ENCODE measurements at regions not wholly inside any gene's neighbourhood (a gene's known extent, or its start where the extent isn't known, plus 50 kb on each side); places are given as distances from the start of the nearest gene placed in this dataset.

- ChIA-PET POLR2A (ENCODE audit: unreplicated experiment) (no interaction called here), CTCF (no interaction called here)
- no peak overlapping the region for H2BK5ac ChIP-seq (ENCODE audit: low read depth, low read length, poor library complexity, severe bottlenecking)
- no TSS peak for BruUV-seq (replicated peaks)
- H2AK5ac ChIP-seq (ENCODE audit: low read depth, low read length) = no peak overlapping the region
- no peak overlapping the region for H2BK20ac ChIP-seq (ENCODE audit: low read depth, low read length)
- WGBS, 2 experiments (ENCODE audit: extremely low coverage in 2 of 2, insufficient read length in 1 of 2) = no CpG with 5 or more reads among the region's 1 CpG
- no peaks in the 10 kb centered on the region for H3K9me1 ChIP-seq (ENCODE audit: insufficient read depth, low read length)
- in situ Hi-C loops (cut with MboI; ENCODE audit: low sequenced_read_pairs) = no loop called here
- no peaks in the 10 kb centered on the region for H4K20me1 ChIP-seq (ENCODE audit: insufficient read depth, low read length)
- no peak overlapping the region for H2AFZ ChIP-seq (replicated peaks; ENCODE audit: low read length, poor library complexity)
- no peak overlapping the region for H2AK9ac ChIP-seq (replicated peaks; ENCODE audit: low read depth, low read length, poor library complexity)
- no peak overlapping the region for H4K91ac ChIP-seq (ENCODE audit: insufficient read depth, low read depth, low read length)
- H3K4me2 ChIP-seq (ENCODE audit: low read depth, low read length) = no peak overlapping the region
- H4K8ac ChIP-seq (ENCODE audit: low read depth in 2 of 2, low read length in 2 of 2) = no peak overlapping the region
- no peak overlapping the region for H3K27ac ChIP-seq (ENCODE audit: insufficient read depth, low read length)
- no peaks in the 10 kb centered on the region for H3K36me3 ChIP-seq (ENCODE audit: control insufficient read depth, insufficient read depth, low read length)
- no peaks in the 10 kb centered on the region for H3K4me1 ChIP-seq (ENCODE audit: control insufficient read depth, insufficient read depth, low read length)
- DNase-seq (no peak), ATAC-seq (ENCODE audit: low read depth) (no peak)
- H2BK120ac ChIP-seq (ENCODE audit: low read depth, low read length) = no peak overlapping the region
- no peaks in the 10 kb centered on the region for H3K79me1 ChIP-seq (ENCODE audit: low read depth in 1 of 2, low read length in 2 of 2)
- no peak overlapping the region for H3K9ac ChIP-seq (ENCODE audit: low read depth, low read length)
- no peak overlapping the region for H4K5ac ChIP-seq (ENCODE audit: low read depth, low read length)
- H3K27me3 ChIP-seq (ENCODE audit: control insufficient read depth, insufficient read depth, low read length) = no peaks in the 10 kb centered on the region
- no peak overlapping the region for H2BK15ac ChIP-seq (ENCODE audit: low read depth, low read length)
- H3K18ac ChIP-seq (ENCODE audit: low read depth, low read length) = no peak overlapping the region
- TF ChIP-seq MAZ (IDR thresholded peaks at IDR 0.05; ENCODE audit: borderline replicate concordance, low read depth, low read length) (no peak), MXI1 (IDR thresholded peaks at IDR 0.05; ENCODE audit: borderline replicate concordance, low read depth, low read length) (no peak), RCOR1 (IDR thresholded peaks at IDR 0.05; ENCODE audit: insufficient replicate concordance, low read length) (no peak), CHD1 (IDR thresholded peaks at IDR 0.05; ENCODE audit: low read depth, low read length) (no peak)
- no peak overlapping the region for H3K14ac ChIP-seq (replicated peaks; ENCODE audit: low read depth, low read length)
- no peak overlapping the region for H3K23ac ChIP-seq (ENCODE audit: low read depth, low read length)
- intact Hi-C loops (cut with micrococcal nuclease) = no loop called here
- H3K4ac ChIP-seq (ENCODE audit: low read depth, low read length) = no peak overlapping the region
- H3K9me3 ChIP-seq (ENCODE audit: control insufficient read depth, insufficient read depth, low read length) = no peaks in the 10 kb centered on the region; the same call in 1 of the 2 replicates
- dilution Hi-C loops (cut with HindIII; ENCODE audit: low sequenced_read_pairs, unreplicated experiment) = no loop called here
- no peak overlapping the region for H3K4me3 ChIP-seq (ENCODE audit: insufficient read depth, low read depth, low read length)
- no peak overlapping the region for H3K56ac ChIP-seq (ENCODE audit: extremely low read depth, insufficient read depth, low read length)
Measured at GRCh38 chr5:18142831-18143230, 508.6 kb downstream of the TAF11L14 start.

Measured in IMR-90 (cell line).